ENCODE measurements at regions not wholly inside any gene's neighbourhood (a gene's known extent, or its start where the extent isn't known, plus 50 kb on each side); places are given as distances from the start of the nearest gene placed in this dataset.

DNA sequence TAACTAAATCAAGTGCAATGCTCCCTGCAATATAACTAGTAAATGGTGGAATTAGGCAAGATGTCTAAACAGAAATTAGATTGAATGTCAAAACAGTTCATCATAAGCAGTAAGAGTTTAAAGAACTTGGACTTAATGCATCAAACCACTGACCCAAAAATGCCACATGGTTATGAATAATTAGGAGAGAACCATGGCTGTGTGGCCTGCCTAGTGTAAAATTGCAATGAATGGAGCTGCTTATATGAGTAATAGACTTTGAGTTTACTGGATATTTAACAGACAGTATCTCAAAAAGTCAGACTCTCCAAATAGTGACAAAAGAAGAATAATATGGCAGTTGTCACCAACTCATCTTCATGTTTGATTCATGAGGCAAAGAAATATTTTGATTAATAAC, 101.6 kb upstream of the COL5A2 start:
- Histone ChIP-seq H3K27me3 (no peaks in the 10 kb centered on the region), H3K4me1 (no peaks in the 10 kb centered on the region), H3K36me3 (no peaks in the 10 kb centered on the region), H3K4me3 (no peak overlapping the region), H3K27ac (no peak overlapping the region), H3K9me3 (no peaks in the 10 kb centered on the region)
- TF ChIP-seq CTCF (IDR thresholded peaks at IDR 0.05) (no peak), POLR2A (IDR thresholded peaks at IDR 0.05) (no peak), POLR2AphosphoS5 (IDR thresholded peaks at IDR 0.05) (no peak)
- no peak for DNase-seq (ENCODE audit: low spot score in 2 of 2)
- intact Hi-C loops (cut with DNase I; ENCODE audit: low total_unique reads), result no loop called here

- Histone ChIP-seq H3K4me3 (no peak overlapping the region), H3K4me1 (no peaks in the 10 kb centered on the region), H3K27me3 (no peaks in the 10 kb centered on the region), H3K27ac (peak overlapping the region in 1 of 2 donors; percentile 1), H3K9me3 (no peaks in the 10 kb centered on the region), H3K36me3 (no peaks in the 10 kb centered on the region)
- no peak for DNase-seq (ENCODE audit: low spot score in 2 of 2)
- TF ChIP-seq CTCF (IDR thresholded peaks at IDR 0.05) (no peak), POLR2AphosphoS5 (IDR thresholded peaks at IDR 0.05) (no peak), POLR2A (IDR thresholded peaks at IDR 0.05) (no peak)
- intact Hi-C loops (cut with DNase I; ENCODE audit: low total_unique reads), result no loop called here
Observed at GRCh38 chr2:189285349-189285748, 105.8 kb upstream of the COL5A2 start.

DNA sequence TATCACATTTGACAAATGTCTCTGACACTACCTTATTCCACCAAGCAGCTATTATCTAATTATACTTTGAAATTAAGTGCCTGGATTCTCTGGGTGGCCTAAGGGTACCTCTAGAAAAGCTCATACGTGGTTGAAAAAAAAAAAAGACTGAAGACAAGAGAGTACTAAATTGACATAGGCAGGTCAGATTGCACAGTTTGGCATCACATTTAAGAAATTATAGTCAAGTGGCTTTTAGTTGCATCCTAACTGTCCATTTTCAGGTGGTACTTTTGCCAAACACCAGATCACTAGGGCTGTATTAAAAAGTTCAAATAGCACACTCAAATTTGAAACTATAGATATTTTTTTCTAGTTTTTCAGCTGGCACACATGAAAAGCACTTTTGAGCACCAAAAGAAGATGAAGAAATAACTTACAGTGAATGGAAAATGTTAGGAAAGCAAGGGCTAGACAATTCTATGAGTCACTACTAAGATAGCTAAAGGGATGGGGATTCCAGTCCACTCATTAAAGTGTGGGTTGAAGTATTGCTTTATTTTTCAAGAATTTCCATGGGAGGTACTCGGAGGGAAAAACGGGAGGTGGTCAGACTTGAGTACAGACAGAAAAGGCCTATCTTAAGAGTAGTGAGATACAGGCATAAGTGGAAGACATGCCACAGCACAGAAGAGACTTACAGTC, 106.5 kb upstream of the COL5A2 start:
- peak overlapping the region in 1 of 2 donors; percentile 1 for H3K27ac ChIP-seq
- no peaks in the 10 kb centered on the region for H3K27me3 ChIP-seq
- H3K36me3 ChIP-seq, result no peaks in the 10 kb centered on the region
- no peak for TF ChIP-seq CTCF (IDR thresholded peaks at IDR 0.05)
- TF ChIP-seq POLR2AphosphoS5 (IDR thresholded peaks at IDR 0.05), result no peak
- no peak for TF ChIP-seq POLR2A (IDR thresholded peaks at IDR 0.05)
- H3K9me3 ChIP-seq, result no peaks in the 10 kb centered on the region
- H3K4me1 ChIP-seq, result no peaks in the 10 kb centered on the region
- intact Hi-C loops (cut with DNase I; ENCODE audit: low total_unique reads), result no loop called here
- H3K4me3 ChIP-seq, result no peak overlapping the region
- DNase-seq (ENCODE audit: low spot score in 2 of 2), result no peak

DNA sequence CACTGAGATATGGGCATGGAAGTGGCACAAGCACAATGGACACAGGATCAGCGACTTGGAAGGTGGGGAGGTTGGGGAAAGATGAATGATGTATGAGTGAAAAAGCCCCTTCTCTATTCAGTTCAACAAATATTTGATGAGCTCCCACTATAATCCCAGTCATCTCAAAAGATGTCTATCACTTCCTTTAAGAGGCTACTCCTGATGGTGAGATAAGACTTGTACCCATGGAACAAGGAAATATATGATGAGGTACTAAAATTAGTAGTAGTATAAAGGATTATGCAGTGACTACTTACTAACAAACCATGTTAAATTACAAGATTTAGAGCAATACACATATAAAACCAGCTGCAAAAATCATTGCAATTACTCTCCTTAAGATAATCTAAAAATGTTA, 107.8 kb upstream of the COL5A2 start:
- H3K4me3 ChIP-seq, result no peak overlapping the region
- no peaks in the 10 kb centered on the region for H3K4me1 ChIP-seq
- H3K9me3 ChIP-seq, result no peaks in the 10 kb centered on the region
- no peak overlapping the region for H3K27ac ChIP-seq
- TF ChIP-seq POLR2A (IDR thresholded peaks at IDR 0.05) (no peak), CTCF (IDR thresholded peaks at IDR 0.05) (no peak), POLR2AphosphoS5 (IDR thresholded peaks at IDR 0.05) (no peak)
- no peak for DNase-seq (ENCODE audit: low spot score in 2 of 2)
- H3K36me3 ChIP-seq, result no peaks in the 10 kb centered on the region
- H3K27me3 ChIP-seq, result no peaks in the 10 kb centered on the region
- intact Hi-C loops (cut with DNase I; ENCODE audit: low total_unique reads), result no loop called here

DNA sequence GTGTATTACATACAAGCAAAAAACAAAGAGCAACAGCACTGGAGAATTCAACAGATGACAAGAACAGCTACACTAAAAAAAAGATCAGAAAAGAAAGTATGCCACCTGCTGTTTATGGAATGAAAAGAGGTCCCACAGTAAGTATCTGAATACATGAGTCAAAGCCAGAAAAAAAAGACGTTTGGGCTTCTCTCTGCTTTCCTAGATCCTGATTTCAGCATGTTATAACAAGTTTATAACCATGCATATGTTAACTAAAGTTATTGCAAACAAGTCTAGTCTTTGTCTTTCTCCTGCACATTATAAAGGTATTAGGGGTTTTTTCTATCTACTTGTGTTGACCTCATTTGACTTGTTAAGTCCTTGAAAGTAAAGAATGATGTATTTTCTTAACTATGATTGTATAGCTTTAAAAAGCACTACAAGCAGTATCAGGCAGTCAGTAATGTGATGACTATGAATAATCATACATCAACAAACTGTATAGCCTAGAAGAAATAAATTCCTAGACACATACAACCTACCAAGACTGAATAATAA, 108.5 kb upstream of the COL5A2 start:
- Histone ChIP-seq H3K27ac (no peak overlapping the region), H3K4me1 (no peaks in the 10 kb centered on the region), H3K36me3 (no peaks in the 10 kb centered on the region), H3K27me3 (no peaks in the 10 kb centered on the region), H3K4me3 (no peak overlapping the region), H3K9me3 (no peaks in the 10 kb centered on the region)
- intact Hi-C loops (cut with DNase I; ENCODE audit: low total_unique reads), result no loop called here
- TF ChIP-seq POLR2A (IDR thresholded peaks at IDR 0.05) (no peak), CTCF (IDR thresholded peaks at IDR 0.05) (peak; percentile 17 to 42 (median 36)), POLR2AphosphoS5 (IDR thresholded peaks at IDR 0.05) (no peak)
- DNase-seq (ENCODE audit: low spot score in 2 of 2), result no peak

Data from breast epithelium (tissue), 4 donors.